Muscle layer of colon (tissue), 2 donors: ENCODE measurements at regions not wholly inside any gene's neighbourhood (a gene's known extent, or its start where the extent isn't known, plus 50 kb on each side); places are given as distances from the start of the nearest gene placed in this dataset.

Source experiments
- H3K27ac ChIP-seq: one replicate; pipeline ENCODE4 v1.7.0; 2013; ENCODE audit warnings: low read depth, mild to moderate bottlenecking, low read length, moderate library complexity
- H3K27me3 ChIP-seq, 2 donors: one replicate each; pipeline ENCODE4 v1.7.0; 2013; ENCODE audit warnings: low read length in 2 of 2, mild to moderate bottlenecking in 2 of 2; ENCODE audit not compliant: insufficient read depth in 2 of 2, control insufficient read depth in 1 of 2
- H3K36me3 ChIP-seq: one replicate; pipeline ENCODE4 v1.7.0; 2013; ENCODE audit warnings: mild to moderate bottlenecking, low read length; ENCODE audit not compliant: insufficient read depth
- H3K4me1 ChIP-seq: one replicate; pipeline ENCODE4 v1.7.0; 2013; ENCODE audit warnings: mild to moderate bottlenecking, low read length; ENCODE audit not compliant: insufficient read depth
- H3K4me3 ChIP-seq, 2 donors: one replicate each; pipeline ENCODE4 v1.7.0; 2013; ENCODE audit warnings: low read length in 2 of 2, low read depth in 1 of 2, mild to moderate bottlenecking in 1 of 2, moderate library complexity in 1 of 2
- H3K9ac ChIP-seq: one replicate; pipeline ENCODE4 v1.7.0; 2013; ENCODE audit warnings: low read length
- H3K9me3 ChIP-seq: one replicate; pipeline ENCODE4 v1.7.0; 2013; ENCODE audit warnings: mild to moderate bottlenecking, low read length
- donor health status: abdominal sarcoma.
- donor health status: Adenocarcinoma of cecum.

DNA sequence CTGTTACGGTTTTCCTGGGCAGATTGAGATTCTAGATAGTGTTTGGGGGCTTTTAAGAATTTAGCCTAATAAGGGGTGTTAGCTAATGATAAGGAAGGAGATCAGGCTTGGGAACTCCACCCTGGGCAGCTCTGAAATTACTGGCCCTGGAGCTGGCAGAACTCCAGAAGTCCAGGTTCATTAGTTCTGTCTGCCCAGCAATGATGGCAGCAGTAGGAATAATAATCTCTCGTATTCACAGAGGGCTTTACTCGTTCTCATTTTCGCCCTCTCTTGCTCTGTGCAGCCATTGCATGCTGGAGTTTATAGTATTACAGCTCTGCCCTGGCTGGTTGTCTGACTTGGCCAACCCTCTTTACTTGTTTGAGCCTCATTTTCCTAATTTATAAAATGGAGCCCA, 216.0 kb downstream of the HAPSTR1 start:
- Histone ChIP-seq H3K27ac (no peak overlapping the region), H3K4me3 (no peak overlapping the region), H3K27me3 (no peaks in the 10 kb centered on the region), H3K4me1 (peaks cover 10% of the 10 kb centered on the region), H3K9me3 (no peaks in the 10 kb centered on the region), H3K36me3 (no peaks in the 10 kb centered on the region), H3K9ac (no peak overlapping the region)

DNA sequence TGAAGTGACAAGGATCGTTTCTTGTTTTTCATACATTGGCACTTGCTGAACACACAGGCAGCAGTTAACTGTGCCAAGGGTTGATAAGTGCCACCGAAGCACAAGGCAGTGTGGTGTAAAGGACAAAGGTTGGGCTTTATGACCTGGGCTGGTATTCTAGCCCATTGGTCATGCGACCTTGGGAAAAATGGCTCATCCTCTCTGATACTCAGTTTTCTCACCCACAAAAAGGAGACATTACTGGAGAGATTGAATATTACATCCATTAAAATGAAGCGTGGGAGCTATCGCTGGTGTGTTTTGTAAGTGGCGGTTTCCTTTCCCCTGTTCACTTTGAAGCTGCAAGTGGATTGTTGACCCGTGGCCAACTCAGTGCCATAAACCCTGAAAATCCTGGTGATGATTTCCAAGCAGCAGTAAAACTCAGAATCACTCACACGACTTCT, 216.9 kb downstream of the HAPSTR1 start:
- Histone ChIP-seq H3K9me3 (no peaks in the 10 kb centered on the region), H3K4me1 (peaks cover 10% of the 10 kb centered on the region), H3K36me3 (no peaks in the 10 kb centered on the region), H3K4me3 (no peak overlapping the region), H3K27ac (no peak overlapping the region), H3K27me3 (no peaks in the 10 kb centered on the region), H3K9ac (no peak overlapping the region)

DNA sequence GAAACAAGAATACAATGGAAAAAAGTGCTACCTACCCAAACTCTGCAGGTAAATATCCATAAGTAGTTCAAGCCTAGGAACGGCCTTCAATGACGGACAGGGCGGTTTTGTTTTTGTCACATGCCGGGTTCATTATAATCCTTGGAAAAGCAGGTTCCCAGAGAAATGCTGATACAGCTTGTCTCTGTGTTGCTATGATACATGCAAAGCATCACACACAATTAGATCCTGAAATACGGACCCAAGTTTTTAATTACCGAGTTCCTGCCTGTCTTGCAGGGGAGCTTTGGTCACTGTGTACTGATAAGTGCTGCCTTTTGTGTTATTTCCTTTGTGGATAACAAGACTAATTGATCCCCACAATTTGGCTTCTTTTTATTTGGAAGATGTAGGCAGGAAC, 217.4 kb downstream of the HAPSTR1 start:
- no peak overlapping the region for H3K4me3 ChIP-seq
- H3K27me3 ChIP-seq, result no peaks in the 10 kb centered on the region
- no peak overlapping the region for H3K27ac ChIP-seq
- no peak overlapping the region for H3K9ac ChIP-seq
- H3K9me3 ChIP-seq, result no peaks in the 10 kb centered on the region
- H3K4me1 ChIP-seq, result peaks cover 10% of the 10 kb centered on the region
- H3K36me3 ChIP-seq, result no peaks in the 10 kb centered on the region

DNA sequence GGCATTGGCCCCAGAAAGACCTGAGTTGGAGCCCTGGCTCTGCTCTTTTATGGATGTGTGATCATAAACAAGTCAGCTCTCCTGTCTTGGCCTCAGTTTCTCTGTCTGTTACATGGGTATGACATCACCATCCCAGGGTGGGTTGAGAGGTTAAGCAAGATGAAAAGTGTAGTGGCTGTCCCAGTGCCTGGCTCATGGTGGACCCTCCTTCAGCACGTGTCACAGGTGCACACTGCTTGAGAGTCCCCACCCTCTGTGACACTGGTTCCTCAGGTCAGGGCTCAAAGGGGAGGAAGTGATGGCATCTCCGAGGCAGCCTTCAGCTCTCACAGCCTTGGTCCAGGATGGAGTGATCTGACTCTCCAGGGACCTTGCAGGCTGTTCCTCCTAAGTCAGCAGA, 218.4 kb downstream of the HAPSTR1 start:
- H3K36me3 ChIP-seq, result no peaks in the 10 kb centered on the region
- no peak overlapping the region for H3K27ac ChIP-seq
- peaks cover 10% of the 10 kb centered on the region for H3K4me1 ChIP-seq
- no peak overlapping the region for H3K4me3 ChIP-seq
- no peaks in the 10 kb centered on the region for H3K27me3 ChIP-seq
- no peaks in the 10 kb centered on the region for H3K9me3 ChIP-seq
- H3K9ac ChIP-seq, result no peak overlapping the region

DNA sequence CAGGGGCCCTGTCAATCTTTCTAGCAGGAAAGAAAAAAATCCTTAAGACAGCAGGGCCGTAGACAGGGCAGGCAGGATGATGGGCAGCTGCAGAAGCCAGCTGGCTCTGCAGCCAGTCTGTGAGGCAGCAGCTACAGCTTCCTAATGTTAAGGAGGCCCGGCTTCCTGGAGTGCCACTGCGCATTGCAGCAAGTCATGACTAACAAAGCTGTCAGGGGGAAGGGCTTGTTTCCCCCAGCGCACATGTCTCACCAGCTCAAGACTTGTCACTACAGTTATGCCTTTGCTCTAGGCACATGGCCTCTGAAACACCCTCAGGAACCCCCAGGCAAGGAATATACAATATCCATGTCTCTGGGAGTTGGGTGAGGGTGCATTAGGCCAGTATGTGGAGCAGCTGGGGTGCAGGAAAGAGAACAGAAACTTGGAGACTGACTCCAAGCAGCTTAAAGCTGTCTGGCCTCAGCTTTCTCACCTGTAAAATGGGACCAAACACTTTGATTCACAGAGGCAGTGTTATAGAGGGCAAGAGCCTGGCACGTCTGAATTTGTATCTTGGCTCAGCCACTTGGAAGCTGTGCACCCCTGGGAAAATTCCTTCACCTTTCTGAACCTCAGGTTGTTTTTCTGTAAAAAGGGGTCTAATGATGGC, 220.0 kb downstream of the HAPSTR1 start:
- Histone ChIP-seq H3K27me3 (no peaks in the 10 kb centered on the region), H3K4me1 (peaks cover 10% of the 10 kb centered on the region), H3K27ac (no peak overlapping the region), H3K4me3 (no peak overlapping the region), H3K9me3 (no peaks in the 10 kb centered on the region), H3K36me3 (no peaks in the 10 kb centered on the region), H3K9ac (no peak overlapping the region)

DNA sequence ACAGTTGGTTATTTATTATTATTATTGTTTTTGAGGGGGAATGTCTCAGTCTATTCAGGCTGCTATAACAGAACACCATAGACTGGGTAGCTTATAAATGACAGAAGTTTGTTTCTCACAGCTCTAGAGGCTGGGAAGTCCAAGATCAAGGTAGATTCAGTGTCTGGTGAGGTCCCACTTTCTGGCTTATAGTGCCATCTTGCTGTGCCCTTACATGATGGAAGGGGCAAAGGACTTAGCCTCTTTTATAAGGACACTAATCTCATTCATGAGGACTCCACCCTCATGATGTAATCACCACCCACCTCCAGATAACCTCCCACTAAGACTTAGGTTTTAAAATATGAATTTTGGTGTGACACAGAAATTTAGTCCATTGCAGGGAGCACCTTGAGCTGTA, 224.6 kb downstream of the HAPSTR1 start:
- H3K9ac ChIP-seq, result no peak overlapping the region
- H3K4me1 ChIP-seq, result no peaks in the 10 kb centered on the region
- H3K27ac ChIP-seq, result no peak overlapping the region
- no peaks in the 10 kb centered on the region for H3K36me3 ChIP-seq
- no peaks in the 10 kb centered on the region for H3K9me3 ChIP-seq
- no peaks in the 10 kb centered on the region for H3K27me3 ChIP-seq
- no peak overlapping the region for H3K4me3 ChIP-seq

DNA sequence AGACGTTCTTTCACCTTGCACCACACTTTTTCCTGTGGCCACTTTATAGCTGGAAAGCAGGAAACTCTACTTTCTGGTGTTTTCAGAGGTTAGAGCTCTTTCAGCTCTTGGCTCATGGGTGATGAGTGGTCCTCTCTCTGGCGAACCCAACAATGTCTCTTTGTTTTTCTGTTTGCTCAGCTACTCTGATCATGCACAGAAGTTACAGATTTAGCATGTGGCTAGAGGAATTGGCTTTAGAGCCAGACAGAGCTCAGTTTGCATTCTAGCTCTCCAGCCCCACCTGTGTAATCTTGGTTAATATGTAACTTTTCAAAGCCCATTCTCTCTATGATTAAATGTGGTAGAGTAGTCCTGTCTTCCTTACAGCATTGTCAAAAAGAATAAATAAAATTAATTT, 225.2 kb downstream of the HAPSTR1 start:
- Histone ChIP-seq H3K4me1 (no peaks in the 10 kb centered on the region), H3K27ac (no peak overlapping the region), H3K36me3 (no peaks in the 10 kb centered on the region), H3K9me3 (no peaks in the 10 kb centered on the region), H3K27me3 (no peaks in the 10 kb centered on the region), H3K4me3 (no peak overlapping the region), H3K9ac (no peak overlapping the region)

DNA sequence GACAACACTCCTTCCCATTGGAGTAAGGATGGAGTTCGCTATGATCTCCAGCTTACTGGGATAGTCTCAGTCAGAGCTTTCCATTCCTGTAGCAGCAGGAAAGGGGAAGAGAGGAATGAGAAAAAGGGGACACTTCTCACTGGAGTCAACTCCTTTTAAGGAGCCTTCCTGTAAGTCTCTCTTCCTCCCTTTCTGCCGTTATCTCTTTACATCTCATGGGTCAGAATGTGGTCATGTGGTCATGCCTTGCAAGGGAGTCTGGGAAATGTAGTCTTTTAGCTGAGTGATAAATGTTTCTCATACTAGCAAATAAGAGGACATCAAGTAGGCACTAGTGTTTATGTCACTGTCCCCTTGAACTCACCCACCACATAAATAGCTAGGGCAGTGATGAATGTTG, 227.3 kb downstream of the HAPSTR1 start:
- Histone ChIP-seq H3K27ac (no peak overlapping the region), H3K9ac (no peak overlapping the region), H3K9me3 (no peaks in the 10 kb centered on the region), H3K4me1 (no peaks in the 10 kb centered on the region), H3K4me3 (no peak overlapping the region), H3K36me3 (no peaks in the 10 kb centered on the region), H3K27me3 (no peaks in the 10 kb centered on the region)

DNA sequence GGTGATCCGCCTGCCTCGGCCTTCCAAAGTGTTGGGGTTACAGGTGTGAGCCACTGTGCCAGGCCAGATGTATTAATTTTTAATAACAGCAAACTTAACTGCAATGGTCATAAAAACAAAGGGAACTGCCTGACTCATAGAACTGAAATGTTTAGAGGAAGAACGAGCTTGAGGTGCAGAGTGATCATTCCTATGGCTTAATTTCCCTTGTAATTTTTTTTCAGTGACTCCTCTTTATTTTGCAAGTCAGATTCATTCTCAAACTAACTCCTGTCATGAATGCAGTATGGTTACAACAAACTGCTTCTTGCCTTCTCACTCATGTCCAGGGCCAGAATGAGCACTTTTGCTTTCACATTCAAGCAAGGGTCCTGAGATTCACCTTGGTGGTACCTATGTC, 231.3 kb downstream of the HAPSTR1 start:
- Histone ChIP-seq H3K4me1 (no peaks in the 10 kb centered on the region), H3K36me3 (no peaks in the 10 kb centered on the region), H3K4me3 (no peak overlapping the region), H3K27ac (no peak overlapping the region), H3K27me3 (no peaks in the 10 kb centered on the region), H3K9me3 (no peaks in the 10 kb centered on the region), H3K9ac (no peak overlapping the region)

DNA sequence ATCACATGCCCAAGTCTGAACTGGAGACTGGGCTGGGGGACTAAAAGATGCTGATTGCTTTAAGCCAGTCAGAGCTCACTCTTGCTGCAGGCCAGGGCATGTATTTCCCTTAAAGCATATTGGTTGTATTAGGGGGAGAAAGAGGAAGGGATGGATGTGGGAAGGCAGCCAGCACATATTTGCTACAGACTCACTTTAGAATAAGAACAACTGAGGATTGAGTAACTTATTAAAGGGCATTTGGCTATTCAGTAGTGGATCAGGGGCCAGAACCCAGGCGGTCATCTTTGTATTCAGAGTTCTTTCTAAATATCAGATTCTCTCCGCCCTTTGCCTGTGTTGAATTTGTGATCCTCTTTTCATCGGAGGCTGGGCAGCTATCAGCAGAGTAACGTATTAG, 231.7 kb downstream of the HAPSTR1 start:
- no peak overlapping the region for H3K27ac ChIP-seq
- H3K4me3 ChIP-seq, result no peak overlapping the region

DNA sequence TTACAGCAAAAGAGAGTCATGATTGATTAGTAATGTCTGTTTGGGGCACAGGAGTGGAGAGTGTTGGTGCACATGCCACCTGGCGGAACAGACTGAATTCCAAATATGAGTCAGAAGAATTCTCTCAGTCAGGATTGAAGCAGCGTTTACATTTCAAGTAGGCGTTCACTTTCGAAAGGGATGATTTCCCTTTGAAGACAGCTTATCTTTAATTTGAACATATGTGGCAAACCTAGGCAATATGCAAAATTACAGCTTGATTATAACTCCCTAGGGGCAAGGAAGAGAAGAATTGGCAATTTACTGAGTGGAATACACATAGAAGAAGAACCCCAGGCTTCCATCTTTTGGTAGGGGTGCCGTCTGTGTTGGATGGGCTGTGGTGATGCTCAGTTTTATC, 235.8 kb downstream of the HAPSTR1 start:
- H3K9me3 ChIP-seq, result no peaks in the 10 kb centered on the region
- peaks cover 8% of the 10 kb centered on the region for H3K4me1 ChIP-seq
- H3K36me3 ChIP-seq, result no peaks in the 10 kb centered on the region
- no peaks in the 10 kb centered on the region for H3K27me3 ChIP-seq
- H3K27ac ChIP-seq, result no peak overlapping the region
- no peak overlapping the region for H3K9ac ChIP-seq
- no peak overlapping the region for H3K4me3 ChIP-seq

More for the DNA sequence above, 231.7 kb downstream of the HAPSTR1 start:
- H3K27me3 ChIP-seq, result no peaks in the 10 kb centered on the region
- no peak overlapping the region for H3K9ac ChIP-seq
- H3K9me3 ChIP-seq, result no peaks in the 10 kb centered on the region
- H3K4me1 ChIP-seq, result no peaks in the 10 kb centered on the region
- H3K36me3 ChIP-seq, result no peaks in the 10 kb centered on the region

DNA sequence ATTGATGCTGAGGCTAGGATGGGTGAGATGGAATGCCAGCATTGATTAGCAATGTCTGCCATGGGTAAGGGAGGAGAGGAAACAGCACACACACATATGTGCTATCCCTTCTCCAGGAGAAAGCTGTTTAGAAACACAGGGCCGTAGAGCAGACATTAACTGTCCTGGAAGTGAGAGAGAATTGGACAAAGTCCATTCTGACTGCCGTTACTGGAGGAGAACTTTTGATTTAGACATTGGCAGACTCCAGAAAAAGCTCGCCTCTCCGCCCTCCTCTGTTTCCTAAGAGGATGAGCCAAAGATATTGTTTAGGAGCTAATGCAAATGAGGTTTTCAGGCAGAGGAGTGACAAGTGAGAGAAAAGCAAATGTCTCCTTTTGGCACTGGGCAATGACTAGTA, 237.0 kb downstream of the HAPSTR1 start:
- Histone ChIP-seq H3K27me3 (no peaks in the 10 kb centered on the region), H3K9ac (no peak overlapping the region), H3K27ac (no peak overlapping the region), H3K36me3 (no peaks in the 10 kb centered on the region), H3K4me3 (no peak overlapping the region), H3K4me1 (peaks cover 8% of the 10 kb centered on the region), H3K9me3 (no peaks in the 10 kb centered on the region)
